ENCODE measurements at regions not wholly inside any gene's neighbourhood (a gene's known extent, or its start where the extent isn't known, plus 50 kb on each side); places are given as distances from the start of the nearest gene placed in this dataset.

- no peak for DNase-seq
Measured at GRCh38 chr5:105536675-105537074, 1974.1 kb upstream of the NUDT12 start.

- no peak for DNase-seq
Measured at GRCh38 chr5:105530716-105531261, 1968.2 kb upstream of the NUDT12 start.

GRCh38 chr5:105529851-105530250 lies 1967.3 kb upstream of the NUDT12 start:
- DNase-seq: no peak

GRCh38 chr5:105508519-105508918 lies 1945.9 kb upstream of the NUDT12 start:
- DNase-seq: no peak

GRCh38 chr5:105506692-105507277 lies 1944.2 kb upstream of the NUDT12 start:
- no peak for DNase-seq

GRCh38 chr5:105503950-105504349 lies 1941.4 kb upstream of the NUDT12 start:
- DNase-seq: no peak

- DNase-seq: no peak
Measured at GRCh38 chr5:105501315-105501714, 1938.7 kb upstream of the NUDT12 start.

- no peak for DNase-seq
Measured at GRCh38 chr5:105475401-105475800, 1912.8 kb upstream of the NUDT12 start.

GRCh38 chr5:105462377-105462776 lies 1899.8 kb upstream of the NUDT12 start:
- no peak for DNase-seq

- DNase-seq: no peak
Measured at GRCh38 chr5:105460721-105461120, 1898.1 kb upstream of the NUDT12 start.

GRCh38 chr5:105453216-105453807 lies 1890.7 kb upstream of the NUDT12 start:
- DNase-seq: no peak

- DNase-seq: no peak
Measured at GRCh38 chr5:105448271-105448670, 1885.7 kb upstream of the NUDT12 start.

GRCh38 chr5:105430516-105430915 lies 1867.9 kb upstream of the NUDT12 start:
- no peak for DNase-seq

GRCh38 chr5:105428451-105429380 lies 1866.1 kb upstream of the NUDT12 start:
- no peak for DNase-seq

GRCh38 chr5:105414067-105414466 lies 1851.5 kb upstream of the NUDT12 start:
- DNase-seq: no peak

GRCh38 chr5:105413406-105413990 lies 1850.9 kb upstream of the NUDT12 start:
- no peak for DNase-seq

- DNase-seq: no peak
Measured at GRCh38 chr5:105409695-105410094, 1847.1 kb upstream of the NUDT12 start.

- no peak for DNase-seq
Measured at GRCh38 chr5:105407200-105407599, 1844.6 kb upstream of the NUDT12 start.

- no peak for DNase-seq
Measured at GRCh38 chr5:105397749-105398148, 1835.2 kb upstream of the NUDT12 start.

GRCh38 chr5:105392710-105393149 lies 1830.1 kb upstream of the NUDT12 start:
- no peak for DNase-seq

GRCh38 chr5:105392122-105392709 lies 1829.6 kb upstream of the NUDT12 start:
- DNase-seq: no peak

- no peak for DNase-seq
Measured at GRCh38 chr5:105380126-105380525, 1817.5 kb upstream of the NUDT12 start.

Data from right kidney (tissue), 1 donor.